NCI-H526 (cell line): ENCODE measurements at regions not wholly inside any gene's neighbourhood (a gene's known extent, or its start where the extent isn't known, plus 50 kb on each side); places are given as distances from the start of the nearest gene placed in this dataset.
"Not testable (repeated sequence)": the region's sequence is repeated elsewhere in the genome, so short reads cannot be mapped to it uniquely, and the experiment has no call there.

Experiments
- DNase-seq, 2 experiments: peaks; one replicate each; lab custom pipeline; 2025; lab: John Stamatoyannopoulos, UW

GRCh38 chr3:8001712-8002111 is 499.9 kb upstream of the LMCD1 start:
- DNase-seq: no peak

GRCh38 chr3:8011902-8012301 is 489.7 kb upstream of the LMCD1 start:
- no peak for DNase-seq

GRCh38 chr3:8020047-8020841 is 481.4 kb upstream of the LMCD1 start:
- DNase-seq: no peak

GRCh38 chr3:8027954-8028353 is 473.7 kb upstream of the LMCD1 start:
- DNase-seq: no peak

- no peak for DNase-seq
These were observed 451.3 kb upstream of the LMCD1 start for GRCh38 chr3:8050283-8050682.

GRCh38 chr3:8052659-8053058 is 449.0 kb upstream of the LMCD1 start:
- no peak for DNase-seq

- not testable (repeated sequence) for DNase-seq
These were observed 433.5 kb upstream of the LMCD1 start for GRCh38 chr3:8068135-8068534.

GRCh38 chr3:8069471-8069870 is 432.2 kb upstream of the LMCD1 start:
- no peak for DNase-seq

GRCh38 chr3:8070011-8070410 is 431.6 kb upstream of the LMCD1 start:
- no peak for DNase-seq

- DNase-seq: not testable (repeated sequence)
These were observed 426.9 kb upstream of the LMCD1 start for GRCh38 chr3:8074740-8075139.

GRCh38 chr3:8077126-8077525 is 424.5 kb upstream of the LMCD1 start:
- DNase-seq: no peak

- no peak for DNase-seq
These were observed 421.2 kb upstream of the LMCD1 start for GRCh38 chr3:8080464-8080863.

- DNase-seq: no peak
These were observed 416.1 kb upstream of the LMCD1 start for GRCh38 chr3:8085498-8085897.

GRCh38 chr3:8087951-8088350 is 413.7 kb upstream of the LMCD1 start:
- DNase-seq: no peak

- DNase-seq: no peak
These were observed 407.2 kb upstream of the LMCD1 start for GRCh38 chr3:8094415-8094814.

GRCh38 chr3:8095724-8096123 is 405.9 kb upstream of the LMCD1 start:
- peak; percentile 17 to 51 for DNase-seq

GRCh38 chr3:8097690-8098089 is 403.9 kb upstream of the LMCD1 start:
- peak in 1 of 2 experiments; percentile 1 for DNase-seq

- DNase-seq: no peak
These were observed 397.7 kb upstream of the LMCD1 start for GRCh38 chr3:8103954-8104353.

GRCh38 chr3:8106921-8107320 is 394.7 kb upstream of the LMCD1 start:
- no peak for DNase-seq

- peak; percentile 61 to 84 for DNase-seq
These were observed 390.4 kb upstream of the LMCD1 start for GRCh38 chr3:8110966-8111798.

GRCh38 chr3:8112587-8112986 is 389.0 kb upstream of the LMCD1 start:
- DNase-seq: no peak

- no peak for DNase-seq
These were observed 388.0 kb upstream of the LMCD1 start for GRCh38 chr3:8113626-8114025.

- DNase-seq: no peak
These were observed 372.9 kb upstream of the LMCD1 start for GRCh38 chr3:8128686-8129085.
